ENCODE measurements at regions not wholly inside any gene's neighbourhood (a gene's known extent, or its start where the extent isn't known, plus 50 kb on each side); places are given as distances from the start of the nearest gene placed in this dataset.

DNA sequence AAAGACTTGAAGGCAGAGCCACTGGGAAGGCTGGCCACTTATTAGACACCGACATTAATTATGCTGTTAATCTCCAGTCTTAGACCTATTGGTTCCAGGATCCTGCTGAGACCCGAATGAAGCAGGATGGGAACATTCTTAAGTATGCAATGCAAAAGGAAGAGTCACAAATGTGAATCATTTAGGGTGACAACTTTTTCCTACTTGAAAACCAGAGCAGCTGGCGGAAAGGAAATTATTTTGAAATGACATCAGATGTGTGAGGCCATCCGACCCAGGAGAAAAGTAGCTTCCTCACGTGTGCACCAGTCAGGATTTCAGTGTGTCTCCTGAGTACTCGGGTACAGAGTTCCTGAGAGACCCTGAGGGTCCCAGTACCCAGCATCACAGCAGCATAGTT, 222.9 kb upstream of the NCKAP5 start:
- TF ChIP-seq, protein P1, sequence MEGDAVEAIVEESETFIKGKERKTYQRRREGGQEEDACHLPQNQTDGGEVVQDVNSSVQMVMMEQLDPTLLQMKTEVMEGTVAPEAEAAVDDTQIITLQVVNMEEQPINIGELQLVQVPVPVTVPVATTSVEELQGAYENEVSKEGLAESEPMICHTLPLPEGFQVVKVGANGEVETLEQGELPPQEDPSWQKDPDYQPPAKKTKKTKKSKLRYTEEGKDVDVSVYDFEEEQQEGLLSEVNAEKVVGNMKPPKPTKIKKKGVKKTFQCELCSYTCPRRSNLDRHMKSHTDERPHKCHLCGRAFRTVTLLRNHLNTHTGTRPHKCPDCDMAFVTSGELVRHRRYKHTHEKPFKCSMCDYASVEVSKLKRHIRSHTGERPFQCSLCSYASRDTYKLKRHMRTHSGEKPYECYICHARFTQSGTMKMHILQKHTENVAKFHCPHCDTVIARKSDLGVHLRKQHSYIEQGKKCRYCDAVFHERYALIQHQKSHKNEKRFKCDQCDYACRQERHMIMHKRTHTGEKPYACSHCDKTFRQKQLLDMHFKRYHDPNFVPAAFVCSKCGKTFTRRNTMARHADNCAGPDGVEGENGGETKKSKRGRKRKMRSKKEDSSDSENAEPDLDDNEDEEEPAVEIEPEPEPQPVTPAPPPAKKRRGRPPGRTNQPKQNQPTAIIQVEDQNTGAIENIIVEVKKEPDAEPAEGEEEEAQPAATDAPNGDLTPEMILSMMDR (conservative IDR thresholded peaks at IDR 0.05 in 1 of 2, IDR thresholded peaks at IDR 0.05 in 1 of 2; ENCODE audit: low read depth in 1 of 2, low read length in 2 of 2): no peak
- TF ChIP-seq EZH2 (IDR thresholded peaks at IDR 0.05; ENCODE audit: low read length, missing control alignments): no peak
